HAP-1 (cell line): ENCODE measurements at regions not wholly inside any gene's neighbourhood (a gene's known extent, or its start where the extent isn't known, plus 50 kb on each side); places are given as distances from the start of the nearest gene placed in this dataset.
"Not testable (repeated sequence)": the region's sequence is repeated elsewhere in the genome, so short reads cannot be mapped to it uniquely, and the experiment has no call there.

Experiments used
- DNase-seq, 2 experiments: peaks; one replicate each; pipeline ENCODE4 v3.0.0-alpha.2; 2016 to 2020; ENCODE audit warnings: low spot score in 2 of 2
- H3K27me3 ChIP-seq: fragments of 250-450 bp; sonication (Bioruptor Pico); 2 replicates; pipeline ENCODE4 v1.5.1; 2020; ENCODE audit warnings: low read depth, mild to moderate bottlenecking, moderate library complexity
- H3K36me3 ChIP-seq: fragments of 250-450 bp; sonication (Bioruptor Pico); replicated peaks from 2 replicates; pipeline ENCODE4 v1.5.1; 2020; ENCODE audit warnings: mild to moderate bottlenecking
- H3K4me1 ChIP-seq: fragments of 250-450 bp; sonication (Bioruptor Pico); 2 replicates; pipeline ENCODE4 v1.5.1; 2020; ENCODE audit warnings: mild to moderate bottlenecking
- H3K4me3 ChIP-seq: fragments of 250-450 bp; sonication (Bioruptor Pico); 2 replicates; pipeline ENCODE4 v1.5.1; 2020; ENCODE audit warnings: mild to moderate bottlenecking, moderate library complexity
- H3K9me3 ChIP-seq: fragments of 250-450 bp; sonication (Bioruptor Pico); 2 replicates; pipeline ENCODE4 v1.5.1; 2020; ENCODE audit warnings: mild to moderate bottlenecking, moderate library complexity
- in situ Hi-C: fragments of 300-500 bp; cut with MboI; formaldehyde crosslinking; loops from 3 replicates; pipeline ENCODE4 v1.14.3; 2020; ENCODE audit warnings: low sequenced_read_pairs, inconsistent platforms, mixed read lengths

GRCh38 chr18:26642440-26643348 is 94.3 kb upstream of the KCTD1 start:
- 0 out of 2 replicates have a peak, but pooled peaks cover 2% of the 10 kb centered on the region for H3K27me3 ChIP-seq
- DNase-seq = no peak
- H3K4me3 ChIP-seq = no peak overlapping the region
- no peaks in the 10 kb centered on the region for H3K9me3 ChIP-seq
- in situ Hi-C loops = loop anchor here (25.0 kb wide), 1 partner anchor 345 kb away; no protein-coding TSS in a partner anchor
- no peaks in the 10 kb centered on the region for H3K36me3 ChIP-seq
- peaks cover 17% of the 10 kb centered on the region for H3K4me1 ChIP-seq

GRCh38 chr18:26640541-26640940 is 92.2 kb upstream of the KCTD1 start:
- in situ Hi-C loops = loop anchor here (25.0 kb wide), 1 partner anchor 347 kb away; no protein-coding TSS in a partner anchor

GRCh38 chr18:26639149-26639548 is 90.8 kb upstream of the KCTD1 start:
- Histone ChIP-seq H3K27me3 (0 out of 2 replicates have a peak, but pooled peaks cover 5% of the 10 kb centered on the region), H3K36me3 (no peaks in the 10 kb centered on the region), H3K4me1 (no peaks in the 10 kb centered on the region), H3K9me3 (no peaks in the 10 kb centered on the region), H3K4me3 (no peak overlapping the region)
- no peak for DNase-seq
- in situ Hi-C loops = loop anchor here (25.0 kb wide), 1 partner anchor 348 kb away; no protein-coding TSS in a partner anchor

More at GRCh38 chr18:26640541-26640940, 92.2 kb upstream of the KCTD1 start:
- H3K4me3 ChIP-seq = no peak overlapping the region
- H3K9me3 ChIP-seq = no peaks in the 10 kb centered on the region
- H3K27me3 ChIP-seq = 0 out of 2 replicates have a peak, but pooled peaks cover 2% of the 10 kb centered on the region
- no peaks in the 10 kb centered on the region for H3K36me3 ChIP-seq
- H3K4me1 ChIP-seq = peaks cover 2% of the 10 kb centered on the region; the same call in 1 of the 2 replicates
- no peak for DNase-seq

- Histone ChIP-seq H3K4me3 (no peak overlapping the region), H3K27me3 (0 out of 2 replicates have a peak, but pooled peaks cover 6% of the 10 kb centered on the region), H3K4me1 (no peaks in the 10 kb centered on the region), H3K36me3 (no peaks in the 10 kb centered on the region), H3K9me3 (no peaks in the 10 kb centered on the region)
- in situ Hi-C loops = loop anchor here (25.0 kb wide), 1 partner anchor 349 kb away; no protein-coding TSS in a partner anchor
- DNase-seq = no peak
Observed at GRCh38 chr18:26637983-26638382, 89.6 kb upstream of the KCTD1 start.

- in situ Hi-C loops = loop anchor here (25.0 kb wide), 1 partner anchor 350 kb away; no protein-coding TSS in a partner anchor
- H3K36me3 ChIP-seq = no peaks in the 10 kb centered on the region
- H3K4me3 ChIP-seq = no peak overlapping the region
- no peaks in the 10 kb centered on the region for H3K9me3 ChIP-seq
- 0 out of 2 replicates have a peak, but pooled peaks cover 6% of the 10 kb centered on the region for H3K27me3 ChIP-seq
- DNase-seq = no peak
- H3K4me1 ChIP-seq = no peaks in the 10 kb centered on the region
Observed at GRCh38 chr18:26637324-26637723, 89.0 kb upstream of the KCTD1 start.

- Histone ChIP-seq H3K4me1 (no peaks in the 10 kb centered on the region), H3K36me3 (no peaks in the 10 kb centered on the region), H3K4me3 (no peak overlapping the region), H3K27me3 (0 out of 2 replicates have a peak, but pooled peaks cover 4% of the 10 kb centered on the region), H3K9me3 (no peaks in the 10 kb centered on the region)
- in situ Hi-C loops = loop anchor here (25.0 kb wide), 1 partner anchor 352 kb away; no protein-coding TSS in a partner anchor
- DNase-seq = no peak
Observed at GRCh38 chr18:26635466-26635865, 87.1 kb upstream of the KCTD1 start.

- Histone ChIP-seq H3K36me3 (no peaks in the 10 kb centered on the region), H3K4me3 (no peak overlapping the region), H3K9me3 (no peaks in the 10 kb centered on the region), H3K4me1 (no peaks in the 10 kb centered on the region), H3K27me3 (0 out of 2 replicates have a peak, but pooled peaks cover 4% of the 10 kb centered on the region)
- in situ Hi-C loops = loop anchor here (25.0 kb wide), 1 partner anchor 353 kb away; no protein-coding TSS in a partner anchor
- no peak for DNase-seq
Observed at GRCh38 chr18:26634631-26635030, 86.3 kb upstream of the KCTD1 start.

GRCh38 chr18:26631135-26631534 is 82.8 kb upstream of the KCTD1 start:
- Histone ChIP-seq H3K4me3 (no peak overlapping the region), H3K27me3 (peaks cover 6% of the 10 kb centered on the region; the same call in 1 of the 2 replicates), H3K36me3 (no peaks in the 10 kb centered on the region), H3K9me3 (no peaks in the 10 kb centered on the region), H3K4me1 (no peaks in the 10 kb centered on the region)
- DNase-seq = no peak
- in situ Hi-C loops = loop anchor here (25.0 kb wide), 1 partner anchor 356 kb away; no protein-coding TSS in a partner anchor

- no peak for DNase-seq
- Histone ChIP-seq H3K4me3 (no peak overlapping the region), H3K9me3 (0 out of 2 replicates have a peak, but pooled peaks cover 2% of the 10 kb centered on the region), H3K4me1 (no peaks in the 10 kb centered on the region), H3K27me3 (peaks cover 6% of the 10 kb centered on the region; the same call in 1 of the 2 replicates), H3K36me3 (no peaks in the 10 kb centered on the region)
- in situ Hi-C loops = loop anchor here (25.0 kb wide), 1 partner anchor 357 kb away; no protein-coding TSS in a partner anchor
Observed at GRCh38 chr18:26630596-26630995, 82.2 kb upstream of the KCTD1 start.

GRCh38 chr18:26628017-26628416 is 79.7 kb upstream of the KCTD1 start:
- no peaks in the 10 kb centered on the region for H3K4me1 ChIP-seq
- H3K27me3 ChIP-seq = peaks cover 2% of the 10 kb centered on the region; the same call in 1 of the 2 replicates
- no peak for DNase-seq
- in situ Hi-C loops = loop anchor here (25.0 kb wide), 1 partner anchor 359 kb away; no protein-coding TSS in a partner anchor
- no peak overlapping the region for H3K4me3 ChIP-seq
- no peaks in the 10 kb centered on the region for H3K36me3 ChIP-seq
- peaks cover 12% of the 10 kb centered on the region for H3K9me3 ChIP-seq

- Histone ChIP-seq H3K9me3 (peaks cover 12% of the 10 kb centered on the region), H3K4me3 (no peak overlapping the region), H3K36me3 (no peaks in the 10 kb centered on the region), H3K27me3 (peaks cover 2% of the 10 kb centered on the region; the same call in 1 of the 2 replicates), H3K4me1 (peaks cover 5% of the 10 kb centered on the region)
- in situ Hi-C loops = no loop called here
- no peak for DNase-seq
Observed at GRCh38 chr18:26624443-26624842, 76.1 kb upstream of the KCTD1 start.

- DNase-seq, H3K27me3 ChIP-seq, H3K36me3 ChIP-seq, H3K4me1 ChIP-seq, H3K4me3 ChIP-seq, in situ Hi-C loops: not testable (repeated sequence)
- peaks cover 12% of the 10 kb centered on the region for H3K9me3 ChIP-seq
Observed at GRCh38 chr18:26623314-26623713, 75.0 kb upstream of the KCTD1 start.

GRCh38 chr18:26621161-26622026 is 73.0 kb upstream of the KCTD1 start:
- no peak overlapping the region for H3K4me3 ChIP-seq

More at GRCh38 chr18:26621161-26622026, 73.0 kb upstream of the KCTD1 start:
- Histone ChIP-seq H3K9me3 (peaks cover 12% of the 10 kb centered on the region), H3K4me1 (peaks cover 5% of the 10 kb centered on the region), H3K27me3 (no peaks in the 10 kb centered on the region), H3K36me3 (no peaks in the 10 kb centered on the region)
- in situ Hi-C loops = no loop called here
- DNase-seq = peak; percentile 65 to 81
